ENCODE measurements at regions not wholly inside any gene's neighbourhood (a gene's known extent, or its start where the extent isn't known, plus 50 kb on each side); places are given as distances from the start of the nearest gene placed in this dataset.

GRCh38 chr1:4095433-4095971 lies 195.4 kb upstream of the C1orf174 start:
- Histone ChIP-seq H3K9me3 (ENCODE audit: insufficient read depth, low read length) (peaks cover 18% of the 10 kb centered on the region; the same call in 1 of the 2 replicates), H3K4me1 (ENCODE audit: insufficient read depth, insufficient read length) (no peaks in the 10 kb centered on the region), H3K9ac (ENCODE audit: insufficient read length, low read depth) (no peak overlapping the region), H3K36me3 (ENCODE audit: insufficient read depth, insufficient read length, low read length) (no peaks in the 10 kb centered on the region), H3K4me3 (ENCODE audit: insufficient read length, low read depth) (no peak overlapping the region), H3K27me3 (ENCODE audit: insufficient read depth, insufficient read length) (no peaks in the 10 kb centered on the region)
- DNase-seq (ENCODE audit: low read depth, low spot score), result no peak
- TF ChIP-seq ZNF274 (IDR thresholded peaks at IDR 0.05; ENCODE audit: low read depth, low read length) (no peak), SUZ12 (IDR thresholded peaks at IDR 0.05; ENCODE audit: extremely low read depth, insufficient read depth, insufficient read length) (no peak), YY1 (IDR thresholded peaks at IDR 0.05; ENCODE audit: insufficient read depth, insufficient read length) (no peak)

DNA sequence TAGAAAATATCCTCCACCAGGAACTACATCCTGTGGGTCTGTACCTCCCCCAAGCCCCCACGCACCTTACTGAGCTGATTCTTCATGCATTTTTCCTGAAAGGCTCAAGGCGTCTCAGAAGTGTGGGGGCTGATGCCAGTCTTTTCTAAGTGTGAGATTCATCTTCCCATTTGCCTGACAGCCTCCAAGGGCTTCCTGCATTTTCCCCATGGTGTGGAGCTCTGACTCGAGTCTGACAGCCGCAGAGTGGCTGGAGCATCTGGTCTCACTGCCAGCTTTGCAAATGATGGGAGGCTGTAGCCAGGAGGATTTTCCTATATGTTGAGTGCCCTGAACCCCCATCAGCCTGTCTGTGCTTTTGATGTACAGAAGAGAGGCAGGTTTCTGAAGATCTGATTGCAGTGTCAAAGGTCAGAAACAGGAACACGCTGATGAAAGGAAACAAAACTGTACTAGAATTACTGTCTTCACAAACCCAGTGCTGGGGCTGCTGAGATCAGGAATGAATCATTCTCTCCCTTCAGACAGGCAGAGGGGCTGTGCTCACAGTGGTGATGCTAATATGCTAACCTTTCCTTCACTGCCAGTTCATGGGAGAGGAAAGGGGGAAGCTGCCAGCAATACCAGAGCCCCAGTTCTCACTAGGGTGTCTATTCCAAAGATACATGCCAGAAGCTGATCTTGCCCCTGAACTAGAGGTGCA lies 201.5 kb upstream of the C1orf174 start:
- TF ChIP-seq YY1 (IDR thresholded peaks at IDR 0.05; ENCODE audit: insufficient read depth, insufficient read length) (no peak), SUZ12 (IDR thresholded peaks at IDR 0.05; ENCODE audit: extremely low read depth, insufficient read depth, insufficient read length) (no peak), ZNF274 (IDR thresholded peaks at IDR 0.05; ENCODE audit: low read depth, low read length) (no peak)
- H3K9me3 ChIP-seq (ENCODE audit: insufficient read depth, low read length), result peaks cover 6% of the 10 kb centered on the region; the same call in 1 of the 2 replicates
- H3K27me3 ChIP-seq (ENCODE audit: insufficient read depth, insufficient read length), result no peaks in the 10 kb centered on the region

DNA sequence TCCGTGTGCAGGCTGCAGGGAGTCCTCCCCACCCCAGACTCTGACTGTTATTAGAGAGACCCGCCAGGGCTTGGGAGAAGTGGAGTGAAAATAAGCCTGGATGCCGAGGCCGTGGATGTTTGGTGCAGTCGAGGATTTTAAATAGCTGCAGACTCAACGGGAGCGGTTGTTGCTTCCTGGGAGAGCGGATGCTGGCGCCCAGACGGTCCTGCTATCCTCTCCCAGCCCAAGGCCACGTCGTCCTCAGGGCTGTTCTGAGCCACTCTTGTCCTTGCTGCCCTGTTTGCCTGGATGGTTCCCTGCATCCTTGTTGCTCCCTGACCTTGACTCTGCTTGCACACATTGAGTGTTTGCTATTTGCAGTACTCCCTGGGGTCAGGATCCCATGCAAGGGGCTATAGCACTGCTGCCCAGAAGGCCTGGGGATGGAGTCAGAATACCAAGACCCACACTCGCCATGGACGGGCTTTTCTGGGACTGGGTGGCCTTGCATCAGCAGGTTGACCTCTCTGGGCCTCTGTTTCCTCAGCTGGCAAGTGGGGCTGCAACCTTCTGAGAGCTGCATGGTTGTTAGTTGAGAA lies 205.3 kb upstream of the C1orf174 start:
- no peaks in the 10 kb centered on the region for H3K9me3 ChIP-seq (ENCODE audit: insufficient read depth, low read length)
- H3K36me3 ChIP-seq (ENCODE audit: insufficient read depth, insufficient read length, low read length), result no peaks in the 10 kb centered on the region
- TF ChIP-seq ZNF274 (IDR thresholded peaks at IDR 0.05; ENCODE audit: low read depth, low read length) (no peak), SUZ12 (IDR thresholded peaks at IDR 0.05; ENCODE audit: extremely low read depth, insufficient read depth, insufficient read length) (no peak)

More for the DNA sequence above, 201.5 kb upstream of the C1orf174 start:
- no peak for DNase-seq (ENCODE audit: low read depth, low spot score)
- Histone ChIP-seq H3K4me3 (ENCODE audit: insufficient read length, low read depth) (no peak overlapping the region), H3K36me3 (ENCODE audit: insufficient read depth, insufficient read length, low read length) (no peaks in the 10 kb centered on the region), H3K4me1 (ENCODE audit: insufficient read depth, insufficient read length) (no peaks in the 10 kb centered on the region), H3K9ac (ENCODE audit: insufficient read length, low read depth) (no peak overlapping the region)

GRCh38 chr1:4106731-4107130 lies 206.7 kb upstream of the C1orf174 start:
- H3K4me1 ChIP-seq (ENCODE audit: insufficient read depth, insufficient read length), result peaks cover 6% of the 10 kb centered on the region
- no peaks in the 10 kb centered on the region for H3K27me3 ChIP-seq (ENCODE audit: insufficient read depth, insufficient read length)
- H3K36me3 ChIP-seq (ENCODE audit: insufficient read depth, insufficient read length, low read length), result no peaks in the 10 kb centered on the region
- no peak for DNase-seq (ENCODE audit: low read depth, low spot score)
- no peak overlapping the region for H3K4me3 ChIP-seq (ENCODE audit: insufficient read length, low read depth)
- no peak overlapping the region for H3K9ac ChIP-seq (ENCODE audit: insufficient read length, low read depth)
- no peaks in the 10 kb centered on the region for H3K9me3 ChIP-seq (ENCODE audit: insufficient read depth, low read length)
- TF ChIP-seq ZNF274 (IDR thresholded peaks at IDR 0.05; ENCODE audit: low read depth, low read length) (no peak), SUZ12 (IDR thresholded peaks at IDR 0.05; ENCODE audit: extremely low read depth, insufficient read depth, insufficient read length) (no peak), YY1 (IDR thresholded peaks at IDR 0.05; ENCODE audit: insufficient read depth, insufficient read length) (no peak)

More for the DNA sequence above, 205.3 kb upstream of the C1orf174 start:
- DNase-seq (ENCODE audit: low read depth, low spot score), result no peak
- H3K4me3 ChIP-seq (ENCODE audit: insufficient read length, low read depth), result no peak overlapping the region
- H3K27me3 ChIP-seq (ENCODE audit: insufficient read depth, insufficient read length), result no peaks in the 10 kb centered on the region
- H3K9ac ChIP-seq (ENCODE audit: insufficient read length, low read depth), result no peak overlapping the region
- peaks cover 6% of the 10 kb centered on the region for H3K4me1 ChIP-seq (ENCODE audit: insufficient read depth, insufficient read length)

GRCh38 chr1:4107291-4107690 lies 207.2 kb upstream of the C1orf174 start:
- no peak overlapping the region for H3K9ac ChIP-seq (ENCODE audit: insufficient read length, low read depth)
- peaks cover 6% of the 10 kb centered on the region for H3K4me1 ChIP-seq (ENCODE audit: insufficient read depth, insufficient read length)
- no peak overlapping the region for H3K4me3 ChIP-seq (ENCODE audit: insufficient read length, low read depth)
- TF ChIP-seq YY1 (IDR thresholded peaks at IDR 0.05; ENCODE audit: insufficient read depth, insufficient read length) (no peak), ZNF274 (IDR thresholded peaks at IDR 0.05; ENCODE audit: low read depth, low read length) (no peak), SUZ12 (IDR thresholded peaks at IDR 0.05; ENCODE audit: extremely low read depth, insufficient read depth, insufficient read length) (no peak)
- no peaks in the 10 kb centered on the region for H3K36me3 ChIP-seq (ENCODE audit: insufficient read depth, insufficient read length, low read length)
- no peaks in the 10 kb centered on the region for H3K9me3 ChIP-seq (ENCODE audit: insufficient read depth, low read length)
- H3K27me3 ChIP-seq (ENCODE audit: insufficient read depth, insufficient read length), result no peaks in the 10 kb centered on the region
- no peak for DNase-seq (ENCODE audit: low read depth, low spot score)

- H3K4me3 ChIP-seq (ENCODE audit: insufficient read length, low read depth), result no peak overlapping the region
- TF ChIP-seq YY1 (IDR thresholded peaks at IDR 0.05; ENCODE audit: insufficient read depth, insufficient read length), result no peak
- no peak for TF ChIP-seq SUZ12 (IDR thresholded peaks at IDR 0.05; ENCODE audit: extremely low read depth, insufficient read depth, insufficient read length)
- no peak for TF ChIP-seq ZNF274 (IDR thresholded peaks at IDR 0.05; ENCODE audit: low read depth, low read length)
- H3K27me3 ChIP-seq (ENCODE audit: insufficient read depth, insufficient read length), result no peaks in the 10 kb centered on the region
- no peaks in the 10 kb centered on the region for H3K9me3 ChIP-seq (ENCODE audit: insufficient read depth, low read length)
- H3K4me1 ChIP-seq (ENCODE audit: insufficient read depth, insufficient read length), result peaks cover 6% of the 10 kb centered on the region
- no peak for DNase-seq (ENCODE audit: low read depth, low spot score)
- H3K9ac ChIP-seq (ENCODE audit: insufficient read length, low read depth), result no peak overlapping the region
- H3K36me3 ChIP-seq (ENCODE audit: insufficient read depth, insufficient read length, low read length), result no peaks in the 10 kb centered on the region
These were observed 208.3 kb upstream of the C1orf174 start for GRCh38 chr1:4108331-4108730.

Measured in NT2/D1 (cell line).